NCI-H526 (cell line): ENCODE measurements at regions not wholly inside any gene's neighbourhood (a gene's known extent, or its start where the extent isn't known, plus 50 kb on each side); places are given as distances from the start of the nearest gene placed in this dataset.
"Not testable (repeated sequence)": the region's sequence is repeated elsewhere in the genome, so short reads cannot be mapped to it uniquely, and the experiment has no call there.

Source experiments
- DNase-seq, 2 experiments: peaks; one replicate each; lab custom pipeline; 2025; lab: John Stamatoyannopoulos, UW

DNA sequence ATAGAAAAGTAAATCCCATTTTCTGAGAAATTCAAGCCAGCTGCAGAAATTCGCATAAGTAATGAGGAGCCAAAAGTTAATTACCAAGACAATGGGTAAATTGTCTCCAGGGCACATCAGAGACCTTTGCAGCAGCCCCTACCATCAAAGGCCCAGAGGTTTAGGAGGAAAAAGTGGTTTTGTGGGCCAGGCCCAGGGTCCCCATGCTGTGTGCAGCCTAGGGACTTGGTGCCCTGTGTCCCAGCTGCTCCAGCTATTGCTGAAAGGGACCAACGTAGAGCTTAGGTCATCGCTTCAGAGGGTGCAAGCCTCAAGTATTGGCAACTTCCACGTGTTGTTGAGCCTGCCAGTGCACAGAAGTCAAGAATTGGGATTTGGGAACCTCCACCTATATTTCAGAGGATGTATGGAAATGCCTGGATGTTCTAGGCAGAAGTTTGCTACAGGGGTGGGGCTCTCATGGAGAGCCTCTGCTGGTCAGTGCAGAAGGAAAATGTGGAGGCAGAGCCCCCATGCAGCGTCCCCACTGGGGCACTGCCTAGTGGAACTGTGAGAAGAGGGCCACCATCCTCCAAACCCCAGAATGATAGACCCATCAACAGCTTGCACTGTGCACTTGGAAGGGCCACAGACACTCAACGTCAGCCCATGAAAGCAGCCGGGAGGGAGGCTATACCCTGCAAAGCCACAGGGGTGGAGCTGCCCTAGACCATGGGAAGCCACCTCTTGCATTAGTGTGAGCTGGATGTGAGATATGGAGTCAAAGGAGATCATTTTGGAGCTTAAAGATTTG is 731.3 kb upstream of the GRAMD2B start:
- DNase-seq = not testable (repeated sequence)

DNA sequence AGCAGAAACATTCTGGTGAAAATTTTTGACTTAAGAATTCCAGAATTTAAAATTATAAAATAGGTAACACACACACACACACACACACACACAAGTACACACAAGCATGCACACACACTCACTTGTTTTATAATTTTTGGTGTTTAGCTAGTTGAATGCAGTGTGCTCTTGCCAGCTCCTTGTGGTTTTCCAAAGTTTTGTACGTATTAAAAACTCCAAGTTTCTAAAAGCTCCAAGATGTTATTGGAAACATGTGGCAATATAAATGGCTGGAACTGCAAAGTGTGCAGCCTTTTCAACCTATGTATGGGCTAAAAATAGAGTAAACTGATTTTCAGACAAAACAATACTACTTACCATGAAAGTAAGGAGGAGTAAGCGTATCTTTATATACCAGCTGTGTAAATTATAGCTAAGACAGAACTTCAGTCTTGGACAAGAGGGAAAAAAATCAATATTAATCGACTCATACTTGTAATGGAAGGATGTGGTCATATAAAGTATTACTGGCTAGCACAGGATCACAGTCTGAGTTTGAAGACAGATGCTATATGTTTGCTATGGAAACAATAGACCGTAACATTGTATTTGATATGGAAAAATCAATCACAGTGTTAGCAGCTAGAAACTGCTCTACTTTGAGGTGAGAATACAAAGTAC is 727.1 kb upstream of the GRAMD2B start:
- no peak for DNase-seq

DNA sequence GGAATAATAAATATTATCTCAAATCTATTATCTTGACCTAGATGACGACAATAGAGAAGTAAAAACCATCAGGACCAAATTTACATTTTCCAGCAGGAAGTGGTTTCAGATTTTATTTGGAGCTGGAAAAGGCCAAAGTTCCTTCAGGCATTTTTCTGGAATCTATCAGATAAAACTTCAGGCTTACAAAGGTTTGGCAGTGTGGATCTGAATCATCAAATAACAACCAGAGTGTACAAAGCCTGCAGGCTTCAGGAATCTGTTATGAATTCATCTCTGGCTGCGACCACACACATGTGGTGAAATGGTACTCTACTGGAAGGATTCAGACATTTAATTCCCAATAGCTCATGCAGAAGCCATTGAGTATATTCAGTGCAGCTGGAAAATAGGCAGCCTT is 726.4 kb upstream of the GRAMD2B start:
- no peak for DNase-seq

DNA sequence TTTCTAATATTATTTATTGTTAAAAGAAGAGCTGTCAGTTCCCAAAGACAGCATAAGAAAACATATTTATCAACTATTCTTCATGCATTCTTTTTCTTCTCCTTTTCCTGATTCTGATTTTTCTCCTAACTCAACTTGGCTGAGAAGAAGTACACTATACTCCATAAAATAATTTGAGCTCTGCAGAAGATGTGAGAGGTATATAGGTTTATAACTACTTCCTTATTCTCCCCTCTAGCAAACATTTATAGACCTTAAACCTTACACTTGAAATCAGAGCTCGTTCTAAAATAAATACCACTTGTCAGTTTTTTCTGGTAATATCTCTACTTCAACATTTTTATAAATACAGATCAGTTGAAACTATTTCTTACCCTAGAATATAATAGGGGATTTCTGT is 724.8 kb upstream of the GRAMD2B start:
- no peak for DNase-seq

DNA sequence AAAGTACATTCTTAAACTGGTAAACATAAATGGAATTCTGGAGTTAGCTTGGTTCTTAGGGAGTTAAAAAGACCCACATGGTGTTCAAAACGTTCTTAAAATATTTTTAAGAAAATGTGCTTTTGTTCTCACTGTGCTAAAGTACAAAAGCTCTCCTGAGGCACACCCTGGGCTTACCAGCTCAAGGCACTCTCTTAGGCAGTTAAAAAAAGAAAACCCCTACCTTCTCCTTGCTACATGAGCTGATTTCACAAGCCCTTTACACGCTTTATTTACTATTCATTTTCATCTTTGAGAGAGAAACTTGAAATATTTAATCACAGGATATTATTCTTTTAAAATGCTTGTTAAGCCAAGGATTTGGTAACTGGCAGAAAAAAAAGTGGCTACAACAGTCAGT is 723.3 kb upstream of the GRAMD2B start:
- no peak for DNase-seq

DNA sequence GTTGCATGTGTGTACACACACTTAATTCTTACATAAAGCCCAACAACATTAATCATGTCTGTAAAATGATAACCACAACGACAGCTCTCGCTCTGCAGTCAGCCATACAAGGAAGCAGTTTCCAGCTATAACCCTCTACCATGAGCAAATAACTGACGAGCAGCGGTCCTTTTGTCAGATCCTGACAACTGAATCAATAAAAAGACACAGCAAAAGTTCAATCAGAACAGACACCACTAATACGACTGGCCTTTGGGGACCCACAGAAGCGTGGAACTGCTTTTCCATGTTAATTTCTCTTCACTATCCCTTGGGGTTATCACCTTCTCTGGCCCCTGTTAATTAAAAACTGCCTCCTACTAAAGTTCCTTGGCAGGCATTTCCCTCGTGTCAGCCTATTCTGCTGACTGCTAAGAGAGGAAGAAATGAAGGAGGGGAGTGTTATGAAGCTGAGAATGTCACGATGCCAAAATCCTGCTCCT is 722.8 kb upstream of the GRAMD2B start:
- DNase-seq = peak; percentile 34 to 59

DNA sequence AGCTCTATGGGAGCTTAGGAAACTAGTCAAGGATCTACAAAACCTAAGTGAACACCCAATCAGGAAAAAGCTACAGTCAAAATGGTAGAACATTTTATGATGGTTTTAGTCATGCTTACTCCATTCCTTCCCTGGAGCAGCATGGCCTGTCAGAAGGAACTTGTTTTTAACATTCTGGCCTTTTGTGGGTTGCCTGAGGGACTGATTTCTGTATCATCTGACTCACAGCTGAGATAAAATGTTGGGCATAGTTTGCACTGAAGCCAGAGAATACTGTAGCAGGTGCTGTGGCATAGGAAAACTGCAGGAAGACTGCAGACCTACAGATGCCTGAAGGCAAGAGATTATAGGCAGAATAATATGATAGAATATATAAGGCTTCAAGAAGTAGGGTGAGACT is 719.6 kb upstream of the GRAMD2B start:
- DNase-seq = no peak

DNA sequence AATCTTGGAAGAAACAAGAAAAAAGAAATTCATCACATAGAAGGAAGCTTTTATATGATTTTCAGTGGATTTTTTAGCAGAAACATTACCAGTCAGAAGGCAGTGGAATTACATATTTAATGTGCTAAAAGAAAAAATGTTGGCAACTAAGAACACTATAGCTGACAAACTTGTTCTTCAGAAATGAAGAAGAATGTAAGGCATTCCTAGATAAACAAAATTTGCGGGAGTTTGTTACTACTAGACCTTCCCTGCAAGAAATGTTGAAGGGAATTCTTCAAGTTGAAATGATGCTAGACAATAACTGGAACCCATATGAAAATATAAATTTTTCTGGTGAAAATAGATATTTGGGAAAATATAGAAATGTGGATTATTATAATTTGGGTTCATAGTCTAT is 718.3 kb upstream of the GRAMD2B start:
- DNase-seq = no peak

DNA sequence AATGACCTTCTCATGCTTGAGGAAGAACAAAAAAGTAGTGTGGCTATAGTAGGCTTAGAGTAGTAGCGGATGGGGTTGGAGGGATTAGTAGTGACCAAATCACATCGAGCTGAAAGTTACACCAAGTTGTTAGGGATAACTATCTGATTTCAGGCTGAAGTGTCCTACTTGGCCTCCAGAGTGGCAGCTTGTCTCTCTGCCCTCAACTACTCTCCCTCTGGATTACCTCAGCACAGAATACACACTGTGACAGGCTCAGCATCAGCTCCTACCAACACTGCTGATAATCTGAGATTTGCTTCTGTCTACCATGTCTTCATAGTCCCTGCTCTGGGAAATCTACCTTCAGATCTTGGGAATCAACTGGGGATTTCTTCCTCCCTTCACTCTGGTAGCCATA is 714.6 kb upstream of the GRAMD2B start:
- no peak for DNase-seq

DNA sequence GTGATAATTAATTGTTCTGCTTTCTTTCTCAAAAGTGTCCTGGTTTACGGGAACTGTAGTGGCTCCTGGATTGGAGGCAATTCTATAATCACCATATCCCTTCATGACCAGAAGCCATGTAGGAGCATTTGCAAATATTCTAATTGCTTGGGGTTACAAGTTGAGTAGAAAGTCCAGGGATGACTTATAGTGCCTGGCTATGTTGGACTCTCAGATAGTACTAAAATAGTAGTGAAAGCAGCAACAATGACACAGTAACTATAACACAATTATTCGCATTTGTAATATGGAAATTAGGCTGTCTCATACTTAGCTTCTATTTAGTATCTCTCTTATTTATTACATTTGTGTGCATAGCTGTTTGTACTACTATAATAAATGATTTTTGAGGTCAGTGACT is 712.5 kb upstream of the GRAMD2B start:
- DNase-seq = no peak

DNA sequence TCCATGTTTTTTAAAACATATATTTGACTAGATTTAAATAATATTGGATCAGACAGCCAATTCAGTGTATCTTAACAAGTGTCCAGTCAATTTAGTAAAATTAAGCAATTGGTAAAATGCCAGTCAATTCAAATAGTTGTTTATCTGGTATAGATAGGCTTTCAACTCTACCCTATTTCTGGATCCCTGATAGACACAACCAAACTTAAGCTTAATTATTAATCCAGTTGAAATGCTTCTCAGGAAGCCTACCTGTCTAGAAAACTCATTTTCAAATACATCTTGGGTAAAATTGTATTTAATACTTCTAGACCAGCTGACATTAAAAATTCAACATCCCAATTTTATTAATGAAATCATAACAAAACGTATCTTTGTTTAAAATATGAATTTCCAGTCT is 710.8 kb upstream of the GRAMD2B start:
- DNase-seq = peak; percentile 30 to 53

DNA sequence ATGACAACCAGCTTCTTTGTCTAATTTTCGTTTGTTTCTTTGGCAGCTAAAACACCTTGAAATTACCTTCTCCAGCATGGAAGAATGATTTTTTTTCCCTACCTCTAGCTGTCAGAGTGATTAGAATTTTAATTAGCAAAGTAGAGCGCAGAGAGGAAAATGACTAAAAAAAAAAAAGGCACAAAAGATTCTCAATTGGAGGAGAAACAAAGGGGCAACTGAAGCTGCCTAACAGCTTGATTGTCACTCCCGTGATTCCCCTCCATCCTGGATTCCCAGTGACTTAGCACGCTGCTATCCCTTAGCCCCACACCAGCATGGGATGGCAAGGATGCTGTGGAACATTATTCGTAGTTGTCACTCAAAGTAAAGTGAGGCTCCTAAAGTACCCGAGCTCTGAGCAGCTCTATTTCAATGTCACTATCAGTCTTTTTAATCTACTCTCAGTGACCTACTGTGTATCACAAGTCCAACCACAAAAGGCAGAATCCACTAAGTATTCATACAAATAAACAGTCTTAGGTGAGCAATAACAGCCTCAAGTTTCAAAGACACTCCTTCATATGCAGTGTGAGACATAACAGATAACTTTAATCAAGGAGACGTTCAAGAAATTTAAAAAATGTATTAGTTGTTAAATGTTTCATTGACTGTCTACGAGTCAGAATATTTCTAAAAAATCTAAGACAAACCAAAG is 710.0 kb upstream of the GRAMD2B start:
- no peak for DNase-seq

DNA sequence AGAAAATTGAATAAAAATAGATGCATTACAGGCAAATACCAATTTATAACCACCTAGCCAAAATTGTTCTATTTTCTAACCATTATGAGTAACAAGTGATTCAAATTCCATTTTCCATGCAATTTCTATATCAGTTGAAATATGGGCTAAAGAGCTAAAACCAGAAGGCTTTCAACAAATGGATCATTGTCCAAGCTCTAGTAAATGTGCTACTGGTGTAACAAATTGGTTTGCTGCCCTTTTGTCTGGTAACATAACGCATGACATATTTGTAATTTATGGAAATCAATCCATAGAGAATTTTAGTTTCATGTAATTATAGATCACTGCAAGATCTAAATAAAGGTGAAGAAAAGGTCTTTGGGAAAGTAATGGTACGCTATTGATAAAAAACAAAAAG is 708.0 kb upstream of the GRAMD2B start:
- DNase-seq = no peak

DNA sequence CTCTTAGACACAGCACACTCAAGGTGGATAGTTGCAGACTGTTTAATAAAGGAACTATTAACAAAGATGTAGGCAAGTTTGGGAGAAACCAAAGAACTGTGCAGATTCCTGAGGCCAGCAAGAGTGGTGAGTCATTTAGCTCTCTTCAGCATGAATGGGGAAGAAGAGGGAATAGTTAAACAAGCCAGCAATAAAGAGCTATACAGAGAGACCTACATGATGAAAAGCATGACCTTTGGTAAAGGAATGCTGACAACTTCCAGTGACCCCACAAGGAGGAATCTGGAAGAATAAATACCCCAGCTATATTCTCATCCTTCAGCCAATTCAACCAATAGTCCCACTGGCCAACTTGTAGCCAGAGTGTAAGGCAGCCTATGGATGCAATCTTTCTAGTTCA is 706.0 kb upstream of the GRAMD2B start:
- DNase-seq = no peak

DNA sequence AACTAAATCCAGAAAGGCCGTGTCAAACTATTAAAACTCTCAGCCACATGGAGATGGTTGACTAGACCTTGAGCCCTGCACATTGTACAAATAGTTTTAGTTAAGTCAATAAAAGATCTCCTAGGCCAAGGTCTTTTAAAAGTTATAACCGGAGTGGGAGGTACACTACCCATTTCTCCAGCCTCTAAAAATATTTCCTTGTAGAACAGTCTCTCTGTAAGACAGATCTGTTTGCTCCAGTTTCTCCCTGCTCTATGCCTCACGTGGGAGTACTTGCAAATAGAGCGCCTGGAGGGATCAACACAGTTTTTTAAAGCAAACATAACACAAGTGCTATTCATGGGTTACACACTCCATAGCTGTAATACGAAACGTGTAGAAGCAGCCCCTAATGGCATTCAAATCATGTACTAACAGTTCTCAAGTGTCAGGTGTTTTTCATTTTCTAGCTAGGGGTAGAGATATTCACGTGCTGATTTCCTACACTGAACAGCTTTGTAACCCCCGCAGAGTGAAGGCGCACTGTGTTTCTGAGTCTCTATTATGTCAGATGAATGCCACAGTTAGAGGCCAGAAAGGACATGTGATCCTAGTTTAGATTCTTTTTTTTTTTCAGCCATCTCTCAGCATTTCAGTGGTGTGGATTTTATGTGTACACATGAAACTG is 703.4 kb upstream of the GRAMD2B start:
- DNase-seq = peak; percentile 94 to 98

DNA sequence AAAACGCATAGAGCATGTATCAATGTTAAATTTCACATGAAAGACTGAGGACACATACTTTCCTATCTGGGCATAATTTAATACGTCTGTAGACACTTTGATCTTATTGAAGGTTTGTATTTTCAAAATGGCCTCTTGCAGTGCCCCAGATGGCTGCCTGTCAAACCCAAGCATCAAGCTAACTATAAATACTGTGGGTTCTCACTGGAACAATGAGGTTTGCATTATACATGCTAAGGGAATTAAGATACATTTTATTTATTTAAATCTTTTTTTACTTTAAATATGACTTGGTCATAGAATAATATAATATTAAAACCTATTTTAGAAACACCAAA is 702.9 kb upstream of the GRAMD2B start:
- no peak for DNase-seq

DNA sequence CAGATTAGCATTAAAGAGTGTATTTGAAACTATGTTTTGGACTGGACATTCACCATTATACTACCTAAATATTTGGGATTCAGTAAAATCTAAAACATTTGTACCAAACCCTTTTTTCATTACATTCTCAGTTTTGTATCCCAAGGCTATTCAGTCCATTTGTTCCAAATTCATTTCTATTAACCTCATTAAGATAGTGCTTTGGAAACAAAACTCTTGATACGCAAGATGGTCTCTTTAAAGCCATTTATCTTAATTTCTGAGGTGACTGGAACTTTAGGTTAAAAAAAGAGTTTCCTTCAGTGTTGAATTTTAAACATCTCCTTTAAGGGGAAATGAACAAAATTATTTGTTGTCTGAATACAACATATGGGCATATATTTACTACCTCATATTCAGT is 702.5 kb upstream of the GRAMD2B start:
- DNase-seq = no peak

DNA sequence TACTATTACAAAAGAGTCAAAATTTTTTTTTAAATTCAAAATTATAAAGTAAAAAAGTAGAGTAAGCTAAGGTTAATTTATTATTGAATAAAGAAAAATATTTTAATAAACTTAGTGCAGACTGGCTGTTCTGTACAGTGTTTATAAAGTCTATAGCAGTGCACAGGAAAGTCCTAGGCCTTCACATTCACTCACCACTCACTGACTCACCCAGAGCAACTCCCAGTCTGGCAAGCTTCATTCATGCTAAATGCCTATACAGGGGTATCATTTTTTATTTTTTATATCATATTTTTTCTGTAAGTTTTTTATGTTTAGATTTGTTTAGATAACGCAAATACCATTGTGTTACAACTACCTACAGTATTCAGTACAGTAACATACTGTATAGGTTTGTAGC is 700.7 kb upstream of the GRAMD2B start:
- DNase-seq = no peak

DNA sequence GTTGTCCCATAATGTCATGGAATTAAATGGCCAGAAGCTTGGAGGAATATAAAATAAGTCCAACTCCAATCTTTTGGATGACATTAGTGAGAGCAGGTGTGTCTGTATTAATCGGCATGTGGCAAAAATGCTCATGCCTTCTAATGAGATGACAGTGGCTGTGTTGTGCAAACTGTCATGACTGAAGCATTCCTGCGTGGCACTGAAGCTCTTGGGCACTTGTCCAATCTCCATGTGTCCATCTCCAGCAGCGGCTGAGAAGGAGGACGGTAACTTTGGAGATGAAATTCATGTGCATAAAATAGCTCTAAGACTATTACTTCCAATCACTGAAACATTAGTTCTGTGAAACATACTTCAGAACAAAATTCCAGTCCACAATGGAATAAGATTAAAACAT is 697.5 kb upstream of the GRAMD2B start:
- DNase-seq = no peak

DNA sequence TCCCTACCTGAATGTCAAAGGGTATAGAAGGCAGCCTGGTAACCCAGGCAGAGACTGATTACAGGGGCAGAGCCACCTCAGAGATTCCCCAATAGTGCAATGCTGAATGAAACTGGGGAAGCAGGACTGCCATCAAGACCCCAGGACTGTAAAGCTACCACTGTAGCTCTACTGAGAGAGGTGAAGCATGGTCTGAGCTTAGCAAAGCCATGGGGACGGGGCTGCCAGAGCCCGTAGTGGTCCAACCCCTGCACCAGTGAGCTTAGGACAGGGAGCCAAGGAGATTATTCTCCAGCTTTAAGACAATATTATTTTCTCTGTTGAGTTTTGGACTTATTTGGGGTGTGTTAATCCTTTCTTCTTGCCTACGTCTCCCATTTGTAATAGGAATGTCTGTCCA is 679.3 kb upstream of the GRAMD2B start:
- DNase-seq = no peak

DNA sequence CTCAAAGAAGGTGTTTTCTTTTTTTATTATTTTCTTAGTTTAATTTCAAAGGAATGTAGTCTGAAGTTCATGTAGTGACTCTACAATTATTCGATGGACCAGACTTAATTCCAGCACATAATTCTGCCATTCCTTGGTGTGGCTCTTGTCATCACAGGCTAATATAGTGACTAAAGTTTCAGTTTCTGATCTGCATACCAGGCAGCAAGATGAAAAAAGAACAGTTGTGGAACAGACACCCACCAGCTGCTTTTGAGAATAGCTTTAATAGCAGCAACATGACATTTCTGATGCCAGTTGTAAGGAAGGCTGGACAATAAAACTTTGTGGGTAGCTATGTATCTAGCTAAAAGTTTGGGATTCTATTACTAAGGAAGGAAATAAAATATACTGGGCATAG is 676.3 kb upstream of the GRAMD2B start:
- no peak for DNase-seq

DNA sequence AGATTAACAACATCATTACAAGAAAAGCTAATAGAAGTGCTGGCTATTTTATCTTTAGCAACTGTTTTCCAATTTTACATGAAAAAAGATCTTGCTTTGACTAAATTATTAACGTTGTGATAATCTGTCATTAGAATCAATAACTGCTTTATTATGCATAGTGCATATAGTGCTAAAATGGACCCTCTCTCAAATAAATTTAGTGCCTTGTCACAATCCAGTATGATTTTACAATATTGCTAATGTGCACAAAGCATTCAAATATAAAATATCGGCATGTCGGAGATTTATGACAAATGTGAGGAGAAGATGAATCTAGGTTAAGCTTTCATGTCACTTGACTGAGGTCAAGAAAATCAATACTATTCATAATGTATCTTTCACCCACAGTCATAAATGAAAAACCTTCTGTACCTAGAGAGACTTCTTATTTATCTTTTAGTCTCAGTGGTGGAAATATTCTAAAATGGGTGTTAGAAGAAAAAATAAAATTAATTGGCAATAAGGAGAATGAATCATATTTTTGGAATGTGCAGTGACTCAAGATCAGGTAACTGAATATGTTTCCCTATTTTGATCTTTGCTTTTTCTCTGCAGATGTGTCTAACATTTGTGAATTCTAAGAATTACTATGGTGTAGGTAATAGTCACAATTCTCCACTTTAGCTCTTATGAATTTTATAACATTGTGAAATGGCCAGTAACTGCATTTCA is 672.9 kb upstream of the GRAMD2B start:
- no peak for DNase-seq
